Activated CD4-positive, alpha-beta T cell treated with anti-CD3 and anti-CD28 coated beads for 36 hours (primary cell): ENCODE measurements at regions not wholly inside any gene's neighbourhood (a gene's known extent, or its start where the extent isn't known, plus 50 kb on each side); places are given as distances from the start of the nearest gene placed in this dataset.

ENCODE experiments used
- ATAC-seq: fragments of 200-7000 bp; cut with Tn5 transposase; one replicate; pipeline ENCODE4 v1.10.0; 2021; ENCODE audit warnings: mild to moderate bottlenecking, moderate library complexity
- CTCF ChIA-PET: fragments of 350-600 bp; sonication (Branson Sonifier 250); formaldehyde crosslinking; loops from one replicate; lab custom pipeline; 2021; ENCODE audit warnings: antibody characterized with exemption; lab: Charles Lee
- POLR2A ChIA-PET: fragments of 350-600 bp; sonication (Branson Sonifier 250); formaldehyde crosslinking; loops from one replicate; lab custom pipeline; 2021; ENCODE audit warnings: antibody characterized with exemption, inconsistent platforms; lab: Charles Lee
- DNase-seq: peaks from one replicate; pipeline ENCODE4 v3.0.0-alpha.2; 2020
- H3K27ac Mint-ChIP-seq: one replicate; pipeline ENCODE4 v1.8.0; 2021; ENCODE audit warnings: mixed read lengths
- H3K27me3 Mint-ChIP-seq: one replicate; pipeline ENCODE4 v1.8.0; 2021; ENCODE audit warnings: mixed read lengths
- H3K36me3 Mint-ChIP-seq: one replicate; pipeline ENCODE4 v1.8.0; 2021; ENCODE audit warnings: low read depth, mixed read lengths
- H3K4me1 Mint-ChIP-seq: one replicate; pipeline ENCODE4 v1.8.0; 2021; ENCODE audit warnings: mixed read lengths
- H3K4me3 Mint-ChIP-seq: one replicate; pipeline ENCODE4 v1.8.0; 2021; ENCODE audit warnings: mild to moderate bottlenecking, moderate library complexity, mixed read lengths
- H3K9me3 Mint-ChIP-seq: one replicate; pipeline ENCODE4 v1.8.0; 2021; ENCODE audit warnings: low read depth, mixed read lengths
- intact Hi-C, 2 experiments: fragments of 100-400 bp; cut with DNase I in 1 of 2; cut with micrococcal nuclease in 1 of 2; formaldehyde crosslinking; loops; one replicate each; pipeline versions ENCODE4 v1.14.2 to v1.15.1; 2022 to 2024; cut with DNase I, micrococcal nuclease

- ATAC-seq (no peak), DNase-seq (no peak)
- Mint-ChIP-seq H3K27ac (no peak overlapping the region), H3K27me3 (peaks cover 10% of the 10 kb centered on the region), H3K4me3 (no peak overlapping the region), H3K36me3 (no peaks in the 10 kb centered on the region), H3K4me1 (no peaks in the 10 kb centered on the region), H3K9me3 (no peaks in the 10 kb centered on the region)
- intact Hi-C loops: no loop called here
- CTCF ChIA-PET: interaction anchor here (1.1 kb wide), 1 partner anchor 21 kb away, joined by 3 read pairs; no protein-coding TSS in a partner anchor
- POLR2A ChIA-PET: no interaction called here
Measured at GRCh38 chr6:17031961-17032360, 69.9 kb upstream of the STMND1 start.

GRCh38 chr6:17027441-17027840 is 74.4 kb upstream of the STMND1 start:
- H3K4me1 Mint-ChIP-seq: no peaks in the 10 kb centered on the region
- H3K27ac Mint-ChIP-seq: no peak overlapping the region
- CTCF ChIA-PET: no interaction called here
- H3K27me3 Mint-ChIP-seq: peaks cover 22% of the 10 kb centered on the region
- peaks cover 14% of the 10 kb centered on the region for H3K9me3 Mint-ChIP-seq
- DNase-seq (no peak), ATAC-seq (no peak)
- no peak overlapping the region for H3K4me3 Mint-ChIP-seq
- H3K36me3 Mint-ChIP-seq: no peaks in the 10 kb centered on the region
- POLR2A ChIA-PET: no interaction called here
- intact Hi-C loops: no loop called here

- H3K9me3 Mint-ChIP-seq: peaks cover 14% of the 10 kb centered on the region
- H3K27me3 Mint-ChIP-seq: peaks cover 28% of the 10 kb centered on the region
- H3K36me3 Mint-ChIP-seq: no peaks in the 10 kb centered on the region
- intact Hi-C loops: no loop called here
- H3K27ac Mint-ChIP-seq: no peak overlapping the region
- no peak overlapping the region for H3K4me3 Mint-ChIP-seq
- DNase-seq (no peak), ATAC-seq (no peak)
- ChIA-PET POLR2A (no interaction called here), CTCF (no interaction called here)
- H3K4me1 Mint-ChIP-seq: no peaks in the 10 kb centered on the region
Measured at GRCh38 chr6:17022604-17023003, 79.2 kb upstream of the STMND1 start.

GRCh38 chr6:17021539-17021889 is 80.3 kb upstream of the STMND1 start:
- Mint-ChIP-seq H3K27me3 (peaks cover 30% of the 10 kb centered on the region), H3K9me3 (peaks cover 14% of the 10 kb centered on the region), H3K27ac (no peak overlapping the region), H3K36me3 (no peaks in the 10 kb centered on the region), H3K4me3 (no peak overlapping the region), H3K4me1 (peaks cover 2% of the 10 kb centered on the region)
- DNase-seq (no peak), ATAC-seq (no peak)
- intact Hi-C loops: no loop called here
- POLR2A ChIA-PET: interaction anchor here (0.6 kb wide), 1 partner anchor 149 kb away, joined by 4 read pairs; no protein-coding TSS in a partner anchor
- CTCF ChIA-PET: no interaction called here

- no peak for DNase-seq
- POLR2A ChIA-PET: interaction anchor here (0.6 kb wide), 1 partner anchor 149 kb away, joined by 4 read pairs; no protein-coding TSS in a partner anchor
Measured at GRCh38 chr6:17020889-17021538, 80.8 kb upstream of the STMND1 start.

GRCh38 chr6:17018425-17018824 is 83.4 kb upstream of the STMND1 start:
- ChIA-PET CTCF (interaction anchor here (0.6 kb wide), 1 partner anchor 788 kb away, joined by 3 read pairs; no protein-coding TSS in a partner anchor), POLR2A (no interaction called here)
- no peak for ATAC-seq
- peaks cover 17% of the 10 kb centered on the region for H3K4me1 Mint-ChIP-seq
- H3K27me3 Mint-ChIP-seq: peaks cover 34% of the 10 kb centered on the region
- intact Hi-C loops: loop anchor here (5.0 to 10.0 kb wide), 4 partner anchors 416 to 1246 kb away; partner anchors contain the start of gene DEK (in 1 of the 2)
- H3K4me3 Mint-ChIP-seq: no peak overlapping the region
- no peak for DNase-seq
- H3K9me3 Mint-ChIP-seq: no peaks in the 10 kb centered on the region
- H3K36me3 Mint-ChIP-seq: no peaks in the 10 kb centered on the region
- no peak overlapping the region for H3K27ac Mint-ChIP-seq

More at GRCh38 chr6:17020889-17021538, 80.8 kb upstream of the STMND1 start:
- intact Hi-C loops: no loop called here
- Mint-ChIP-seq H3K27ac (no peak overlapping the region), H3K27me3 (peaks cover 33% of the 10 kb centered on the region), H3K4me1 (peaks cover 4% of the 10 kb centered on the region), H3K9me3 (peaks cover 11% of the 10 kb centered on the region), H3K4me3 (no peak overlapping the region), H3K36me3 (no peaks in the 10 kb centered on the region)
- CTCF ChIA-PET: no interaction called here
- no peak for ATAC-seq

GRCh38 chr6:17017416-17017815 is 84.4 kb upstream of the STMND1 start:
- ATAC-seq (no peak), DNase-seq (no peak)
- H3K4me3 Mint-ChIP-seq: no peak overlapping the region
- H3K36me3 Mint-ChIP-seq: no peaks in the 10 kb centered on the region
- H3K4me1 Mint-ChIP-seq: peaks cover 17% of the 10 kb centered on the region
- POLR2A ChIA-PET: no interaction called here
- CTCF ChIA-PET: interaction anchor here (0.5 kb wide), 1 partner anchor 354 kb away, joined by 3 read pairs; no protein-coding TSS in a partner anchor
- intact Hi-C loops: loop anchor here (5.0 to 10.0 kb wide), 4 partner anchors 415 to 1247 kb away; partner anchors contain the start of gene DEK (in 1 of the 2)
- H3K27ac Mint-ChIP-seq: no peak overlapping the region
- no peaks in the 10 kb centered on the region for H3K9me3 Mint-ChIP-seq
- H3K27me3 Mint-ChIP-seq: peaks cover 26% of the 10 kb centered on the region

- CTCF ChIA-PET: interaction anchor here (0.6 to 1.6 kb wide), 9 partner anchors 14 to 693 kb away, joined by 3 to 6 read pairs (median 4); no protein-coding TSS in a partner anchor
- peaks cover 25% of the 10 kb centered on the region for H3K27me3 Mint-ChIP-seq
- intact Hi-C loops: loop anchor here (1.0 to 10.0 kb wide), 11 partner anchors 8 to 1249 kb away; partner anchors contain the start of genes DEK (in 1 of the 2) and NUP153 (in 1 of the 2)
- H3K36me3 Mint-ChIP-seq: no peaks in the 10 kb centered on the region
- no peaks in the 10 kb centered on the region for H3K9me3 Mint-ChIP-seq
- H3K27ac Mint-ChIP-seq: peak overlapping the region; percentile 38
- peak; percentile 56 for DNase-seq
- POLR2A ChIA-PET: interaction anchor here (0.6 to 1.1 kb wide), 4 partner anchors 101 to 1136 kb away, joined by 3 to 8 read pairs (median 4); no protein-coding TSS in a partner anchor
- peaks cover 17% of the 10 kb centered on the region for H3K4me1 Mint-ChIP-seq
- peak; percentile 64 for ATAC-seq
- H3K4me3 Mint-ChIP-seq: peak overlapping the region; percentile 54
Measured at GRCh38 chr6:17015551-17016381, 86.1 kb upstream of the STMND1 start.

GRCh38 chr6:17015144-17015543 is 86.7 kb upstream of the STMND1 start:
- POLR2A ChIA-PET: interaction anchor here (0.5 to 1.1 kb wide), 7 partner anchors 100 to 1137 kb away, joined by 3 to 8 read pairs (median 3); no protein-coding TSS in a partner anchor
- peak overlapping the region; percentile 38 for H3K27ac Mint-ChIP-seq

GRCh38 chr6:17013701-17014100 is 88.1 kb upstream of the STMND1 start:
- intact Hi-C loops: loop anchor here in 1 of 2 experiments (2.0 to 10.0 kb wide), 5 partner anchors 177 to 1251 kb away; partner anchors contain the start of genes DEK and NUP153
- ATAC-seq (no peak), DNase-seq (no peak)
- ChIA-PET POLR2A (no interaction called here), CTCF (interaction anchor here (0.7 kb wide), 1 partner anchor 616 kb away, joined by 3 read pairs; no protein-coding TSS in a partner anchor)
- Mint-ChIP-seq H3K4me3 (no peak overlapping the region), H3K27ac (no peak overlapping the region), H3K36me3 (no peaks in the 10 kb centered on the region), H3K4me1 (peaks cover 17% of the 10 kb centered on the region), H3K27me3 (peaks cover 27% of the 10 kb centered on the region), H3K9me3 (peaks cover 3% of the 10 kb centered on the region)

More at GRCh38 chr6:17015144-17015543, 86.7 kb upstream of the STMND1 start:
- peak; percentile 92 for ATAC-seq
- H3K36me3 Mint-ChIP-seq: no peaks in the 10 kb centered on the region
- peak overlapping the region; percentile 36 for H3K4me3 Mint-ChIP-seq
- intact Hi-C loops: loop anchor here (1.0 to 10.0 kb wide), 11 partner anchors 8 to 1250 kb away; partner anchors contain the start of genes DEK (in 1 of the 2) and NUP153 (in 1 of the 2)
- CTCF ChIA-PET: interaction anchor here (0.6 to 1.6 kb wide), 10 partner anchors 13 to 692 kb away, joined by 3 to 6 read pairs (median 4); no protein-coding TSS in a partner anchor
- H3K4me1 Mint-ChIP-seq: peaks cover 17% of the 10 kb centered on the region
- peaks cover 27% of the 10 kb centered on the region for H3K27me3 Mint-ChIP-seq
- peak; percentile 47 for DNase-seq
- H3K9me3 Mint-ChIP-seq: no peaks in the 10 kb centered on the region
